ENCODE measurements at regions not wholly inside any gene's neighbourhood (a gene's known extent, or its start where the extent isn't known, plus 50 kb on each side); places are given as distances from the start of the nearest gene placed in this dataset.

DNA sequence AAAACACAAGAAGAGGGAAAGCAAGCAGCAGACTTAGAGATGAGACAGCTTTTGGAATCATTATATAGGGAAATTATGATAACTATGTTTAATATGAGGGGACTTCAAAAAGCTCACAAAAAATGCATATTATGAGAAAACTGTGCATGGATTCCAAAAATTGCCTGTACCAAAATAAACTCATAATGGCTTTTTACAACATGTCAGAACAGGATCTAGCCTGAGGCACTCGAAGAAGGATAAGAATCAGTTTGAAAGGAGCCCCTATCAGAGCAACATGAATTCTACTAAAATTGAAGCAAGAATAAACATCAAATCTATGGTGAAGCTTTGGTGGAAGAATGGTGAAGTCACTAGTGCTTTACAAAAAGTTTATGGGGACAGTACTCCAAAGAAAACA, 187.4 kb downstream of the RDH14 start:
- TF ChIP-seq EZH2 (IDR thresholded peaks at IDR 0.05; ENCODE audit: low read length, missing control alignments) (no peak), CTCF (conservative IDR thresholded peaks at IDR 0.05 in 1 of 2, IDR thresholded peaks at IDR 0.05 in 1 of 2; ENCODE audit: low read depth in 1 of 2, low read length in 2 of 2) (no peak)
- Histone ChIP-seq H2AFZ (ENCODE audit: low read length) (no peak overlapping the region), H3K27ac (ENCODE audit: insufficient read depth, low read length) (no peak overlapping the region), H3K79me2 (ENCODE audit: control insufficient read depth, insufficient read depth, low read length) (no peaks in the 10 kb centered on the region), H4K20me1 (ENCODE audit: control insufficient read depth, extremely low read depth, insufficient read depth, low read length) (no peaks in the 10 kb centered on the region), H3K27me3 (ENCODE audit: control insufficient read depth, insufficient read depth, low read length) (no peaks in the 10 kb centered on the region), H3K4me1 (ENCODE audit: control insufficient read depth, extremely low read depth, insufficient read depth, low read length) (no peaks in the 10 kb centered on the region), H3K4me3 (replicated peaks in 1 of 4; ENCODE audit: control extremely low read depth in 1 of 4, insufficient read depth in 1 of 4, low read depth in 3 of 4, low read length in 4 of 4) (no peak overlapping the region), H3K36me3 (ENCODE audit: control insufficient read depth, insufficient read depth, low read length) (no peaks in the 10 kb centered on the region), H3K4me2 (ENCODE audit: extremely low read depth, insufficient read depth, low read length) (no peak overlapping the region), H3K9me3 (ENCODE audit: control insufficient read depth, insufficient read depth, low read depth, low read length) (no peaks in the 10 kb centered on the region), H3K9ac (ENCODE audit: insufficient read depth, low read length) (no peak overlapping the region)
- DNase-seq (ENCODE audit: low read depth in 2 of 2): no peak

- Histone ChIP-seq H3K9me3 (ENCODE audit: control insufficient read depth, insufficient read depth, low read depth, low read length) (no peaks in the 10 kb centered on the region), H2AFZ (ENCODE audit: low read length) (no peak overlapping the region), H3K4me2 (ENCODE audit: extremely low read depth, insufficient read depth, low read length) (no peak overlapping the region), H3K27ac (ENCODE audit: insufficient read depth, low read length) (no peak overlapping the region), H3K4me1 (ENCODE audit: control insufficient read depth, extremely low read depth, insufficient read depth, low read length) (no peaks in the 10 kb centered on the region), H3K27me3 (ENCODE audit: control insufficient read depth, insufficient read depth, low read length) (no peaks in the 10 kb centered on the region), H3K4me3 (replicated peaks in 1 of 4; ENCODE audit: control extremely low read depth in 1 of 4, insufficient read depth in 1 of 4, low read depth in 3 of 4, low read length in 4 of 4) (no peak overlapping the region), H3K36me3 (ENCODE audit: control insufficient read depth, insufficient read depth, low read length) (no peaks in the 10 kb centered on the region), H4K20me1 (ENCODE audit: control insufficient read depth, extremely low read depth, insufficient read depth, low read length) (no peaks in the 10 kb centered on the region), H3K79me2 (ENCODE audit: control insufficient read depth, insufficient read depth, low read length) (no peaks in the 10 kb centered on the region), H3K9ac (ENCODE audit: insufficient read depth, low read length) (no peak overlapping the region)
- no peak for DNase-seq (ENCODE audit: low read depth in 2 of 2)
- TF ChIP-seq EZH2 (IDR thresholded peaks at IDR 0.05; ENCODE audit: low read length, missing control alignments): no peak
- TF ChIP-seq CTCF (conservative IDR thresholded peaks at IDR 0.05 in 1 of 2, IDR thresholded peaks at IDR 0.05 in 1 of 2; ENCODE audit: low read depth in 1 of 2, low read length in 2 of 2): no peak
These were observed 187.8 kb downstream of the RDH14 start for GRCh38 chr2:18372641-18373040.

DNA sequence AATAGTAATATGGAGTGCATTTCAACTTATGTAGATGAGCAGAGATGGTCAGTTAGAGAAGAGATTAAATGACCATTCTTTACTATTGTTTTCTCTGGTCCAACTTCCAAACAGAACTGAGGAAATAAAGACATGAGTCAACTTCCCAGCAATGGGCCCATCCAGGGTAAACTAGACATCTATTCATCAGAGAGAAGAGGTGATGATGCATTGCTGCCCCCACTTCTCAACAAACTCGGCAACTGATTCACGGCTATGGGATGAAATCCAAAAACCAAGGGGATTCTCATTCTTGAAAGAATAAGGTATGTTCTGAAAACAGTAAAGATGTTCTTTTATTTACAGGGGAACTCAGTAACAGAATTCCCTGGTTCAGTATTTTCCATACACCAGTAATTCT, 190.7 kb downstream of the RDH14 start:
- H3K4me3 ChIP-seq (replicated peaks in 1 of 4; ENCODE audit: control extremely low read depth in 1 of 4, insufficient read depth in 1 of 4, low read depth in 3 of 4, low read length in 4 of 4): no peak overlapping the region
- no peaks in the 10 kb centered on the region for H3K36me3 ChIP-seq (ENCODE audit: control insufficient read depth, insufficient read depth, low read length)
- DNase-seq (ENCODE audit: low read depth in 2 of 2): peak in 1 of 2 donors; percentile 92
- H3K4me2 ChIP-seq (ENCODE audit: extremely low read depth, insufficient read depth, low read length): no peak overlapping the region
- H2AFZ ChIP-seq (ENCODE audit: low read length): no peak overlapping the region
- H3K9ac ChIP-seq (ENCODE audit: insufficient read depth, low read length): no peak overlapping the region
- no peak overlapping the region for H3K27ac ChIP-seq (ENCODE audit: insufficient read depth, low read length)
- H4K20me1 ChIP-seq (ENCODE audit: control insufficient read depth, extremely low read depth, insufficient read depth, low read length): no peaks in the 10 kb centered on the region
- H3K4me1 ChIP-seq (ENCODE audit: control insufficient read depth, extremely low read depth, insufficient read depth, low read length): no peaks in the 10 kb centered on the region
- no peak for TF ChIP-seq CTCF (conservative IDR thresholded peaks at IDR 0.05 in 1 of 2, IDR thresholded peaks at IDR 0.05 in 1 of 2; ENCODE audit: low read depth in 1 of 2, low read length in 2 of 2)
- no peak for TF ChIP-seq EZH2 (IDR thresholded peaks at IDR 0.05; ENCODE audit: low read length, missing control alignments)
- no peaks in the 10 kb centered on the region for H3K9me3 ChIP-seq (ENCODE audit: control insufficient read depth, insufficient read depth, low read depth, low read length)
- no peaks in the 10 kb centered on the region for H3K27me3 ChIP-seq (ENCODE audit: control insufficient read depth, insufficient read depth, low read length)
- no peaks in the 10 kb centered on the region for H3K79me2 ChIP-seq (ENCODE audit: control insufficient read depth, insufficient read depth, low read length)

Measured in fibroblast of lung (primary cell).